K562 (cell line): ENCODE measurements at regions not wholly inside any gene's neighbourhood (a gene's known extent, or its start where the extent isn't known, plus 50 kb on each side); places are given as distances from the start of the nearest gene placed in this dataset.

ENCODE experiments used
- FOXP1 ChIP-seq: sonication (generic); formaldehyde crosslinking; IDR thresholded peaks from 2 replicates; pipeline ENCODE4 v1.8.0; 2022; ENCODE audit warnings: mild to moderate bottlenecking, missing genetic modification reagents
- HNRNPL ChIP-seq: fragments of 200-400 bp; formaldehyde crosslinking; IDR thresholded peaks from 2 replicates; pipeline ENCODE4 v1.6.1; 2017; ENCODE audit warnings: low read depth, mild to moderate bottlenecking, low read length
- IFI16 ChIP-seq: fragments of 250-450 bp; sonication (Bioruptor Pico); IDR thresholded peaks from 2 replicates; pipeline ENCODE4 v2.1.2; 2022; ENCODE audit warnings: mild to moderate bottlenecking, inconsistent platforms
- NR2C2 ChIP-seq, 2 experiments: fragments of 200-800 bp in 1 of 2; sonication (Bioruptor generic) in 1 of 2; sonication (generic) in 1 of 2; formaldehyde crosslinking in 1 of 2; IDR thresholded peaks; 2 replicates each; pipeline versions ENCODE4 v1.6.1 to v1.8.0; 2016 to 2022; ENCODE audit warnings: mild to moderate bottlenecking in 1 of 2, missing compliant biosample characterization in 1 of 2, missing genetic modification characterization in 1 of 2, missing genetic modification reagents in 1 of 2
- NRF1 ChIP-seq, 2 experiments: fragments of 450-650 bp; IDR thresholded peaks in 1 of 2; conservative IDR thresholded peaks in 1 of 2; 2 replicates each; pipeline ENCODE4 v1.6.1; 2014; ENCODE audit warnings: mild to moderate bottlenecking in 2 of 2
- PCBP1 ChIP-seq: fragments of 200-400 bp; formaldehyde crosslinking; IDR thresholded peaks from 2 replicates; pipeline ENCODE4 v1.6.1; 2018; ENCODE audit warnings: mild to moderate bottlenecking, low read depth, low read length; ENCODE audit not compliant: poor library complexity, severe bottlenecking
- RUNX1 ChIP-seq: sonication (generic); IDR thresholded peaks from 2 replicates; pipeline ENCODE4 v1.6.1; 2016; ENCODE audit warnings: antibody characterized with exemption, low read depth
- SMAD1 ChIP-seq: fragments of 150-350 bp; IDR thresholded peaks from 2 replicates; pipeline ENCODE4 v1.6.1; 2014; ENCODE audit warnings: low read length, low read depth; ENCODE audit not compliant: partially characterized antibody
- SP1 ChIP-seq: sonication (generic); formaldehyde crosslinking; IDR thresholded peaks from 2 replicates; pipeline ENCODE4 v1.8.1; 2022; ENCODE audit warnings: mild to moderate bottlenecking, missing genetic modification reagents
- ZNF140 ChIP-seq: fragments of 250-450 bp; sonication (Bioruptor Pico); IDR thresholded peaks from 2 replicates; pipeline ENCODE4 v1.8.0; 2021; ENCODE audit warnings: moderate library complexity, mild to moderate bottlenecking, inconsistent platforms
- TF ChIP-seq, protein P1 (sequence below): fragments of 450-650 bp; IDR thresholded peaks from 2 replicates; pipeline ENCODE4 v1.6.1; 2016; ENCODE audit warnings: mild to moderate bottlenecking, moderate library complexity
- TF ChIP-seq, protein P2 (sequence below): sonication (generic); formaldehyde crosslinking; IDR thresholded peaks from 2 replicates; pipeline ENCODE4 v1.9.0; 2022; ENCODE audit warnings: mild to moderate bottlenecking, missing genetic modification reagents

DNA sequence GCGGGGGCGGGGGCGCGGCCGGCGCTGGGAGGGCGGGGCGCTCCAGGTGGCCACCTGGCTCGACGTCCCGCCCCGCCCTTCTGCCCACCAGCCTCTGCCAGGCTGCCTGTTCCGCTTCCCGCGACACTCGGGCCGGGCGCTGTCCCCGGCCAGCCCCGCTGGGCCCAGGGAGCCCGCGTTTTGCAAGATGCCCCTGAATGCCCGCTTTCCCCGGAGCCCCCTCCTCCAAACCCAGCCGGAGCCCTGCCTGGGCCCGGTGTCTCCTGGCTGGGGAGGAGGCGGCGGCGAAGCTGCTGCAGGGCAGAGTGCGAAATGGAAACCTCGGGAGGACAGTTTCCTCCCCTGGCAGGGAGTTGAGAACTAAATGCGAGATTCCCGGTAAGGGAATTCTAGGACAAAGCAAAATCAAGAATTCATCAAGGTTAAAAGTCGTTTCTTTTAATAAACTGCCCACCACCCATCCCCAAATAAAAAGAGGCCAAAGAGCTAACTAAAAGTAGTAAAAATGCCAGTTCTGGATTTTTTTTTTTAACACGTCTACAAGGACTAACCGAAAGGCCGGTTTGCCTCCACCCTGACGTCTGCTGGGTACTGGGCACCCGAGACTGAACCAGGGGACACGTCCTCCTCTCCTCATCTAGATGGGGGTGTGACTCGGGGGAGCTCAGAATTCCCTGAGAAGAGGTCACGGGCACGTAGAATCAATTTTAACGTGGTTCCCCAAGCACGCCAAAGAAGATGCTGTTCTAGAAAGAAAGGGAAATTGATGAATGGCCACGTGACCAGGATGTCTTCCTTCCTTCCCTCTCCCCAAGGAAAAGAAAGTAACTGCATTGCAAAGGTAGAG lies 200.4 kb upstream of the NFE2L3 start (continued):
- TF ChIP-seq, protein P1, sequence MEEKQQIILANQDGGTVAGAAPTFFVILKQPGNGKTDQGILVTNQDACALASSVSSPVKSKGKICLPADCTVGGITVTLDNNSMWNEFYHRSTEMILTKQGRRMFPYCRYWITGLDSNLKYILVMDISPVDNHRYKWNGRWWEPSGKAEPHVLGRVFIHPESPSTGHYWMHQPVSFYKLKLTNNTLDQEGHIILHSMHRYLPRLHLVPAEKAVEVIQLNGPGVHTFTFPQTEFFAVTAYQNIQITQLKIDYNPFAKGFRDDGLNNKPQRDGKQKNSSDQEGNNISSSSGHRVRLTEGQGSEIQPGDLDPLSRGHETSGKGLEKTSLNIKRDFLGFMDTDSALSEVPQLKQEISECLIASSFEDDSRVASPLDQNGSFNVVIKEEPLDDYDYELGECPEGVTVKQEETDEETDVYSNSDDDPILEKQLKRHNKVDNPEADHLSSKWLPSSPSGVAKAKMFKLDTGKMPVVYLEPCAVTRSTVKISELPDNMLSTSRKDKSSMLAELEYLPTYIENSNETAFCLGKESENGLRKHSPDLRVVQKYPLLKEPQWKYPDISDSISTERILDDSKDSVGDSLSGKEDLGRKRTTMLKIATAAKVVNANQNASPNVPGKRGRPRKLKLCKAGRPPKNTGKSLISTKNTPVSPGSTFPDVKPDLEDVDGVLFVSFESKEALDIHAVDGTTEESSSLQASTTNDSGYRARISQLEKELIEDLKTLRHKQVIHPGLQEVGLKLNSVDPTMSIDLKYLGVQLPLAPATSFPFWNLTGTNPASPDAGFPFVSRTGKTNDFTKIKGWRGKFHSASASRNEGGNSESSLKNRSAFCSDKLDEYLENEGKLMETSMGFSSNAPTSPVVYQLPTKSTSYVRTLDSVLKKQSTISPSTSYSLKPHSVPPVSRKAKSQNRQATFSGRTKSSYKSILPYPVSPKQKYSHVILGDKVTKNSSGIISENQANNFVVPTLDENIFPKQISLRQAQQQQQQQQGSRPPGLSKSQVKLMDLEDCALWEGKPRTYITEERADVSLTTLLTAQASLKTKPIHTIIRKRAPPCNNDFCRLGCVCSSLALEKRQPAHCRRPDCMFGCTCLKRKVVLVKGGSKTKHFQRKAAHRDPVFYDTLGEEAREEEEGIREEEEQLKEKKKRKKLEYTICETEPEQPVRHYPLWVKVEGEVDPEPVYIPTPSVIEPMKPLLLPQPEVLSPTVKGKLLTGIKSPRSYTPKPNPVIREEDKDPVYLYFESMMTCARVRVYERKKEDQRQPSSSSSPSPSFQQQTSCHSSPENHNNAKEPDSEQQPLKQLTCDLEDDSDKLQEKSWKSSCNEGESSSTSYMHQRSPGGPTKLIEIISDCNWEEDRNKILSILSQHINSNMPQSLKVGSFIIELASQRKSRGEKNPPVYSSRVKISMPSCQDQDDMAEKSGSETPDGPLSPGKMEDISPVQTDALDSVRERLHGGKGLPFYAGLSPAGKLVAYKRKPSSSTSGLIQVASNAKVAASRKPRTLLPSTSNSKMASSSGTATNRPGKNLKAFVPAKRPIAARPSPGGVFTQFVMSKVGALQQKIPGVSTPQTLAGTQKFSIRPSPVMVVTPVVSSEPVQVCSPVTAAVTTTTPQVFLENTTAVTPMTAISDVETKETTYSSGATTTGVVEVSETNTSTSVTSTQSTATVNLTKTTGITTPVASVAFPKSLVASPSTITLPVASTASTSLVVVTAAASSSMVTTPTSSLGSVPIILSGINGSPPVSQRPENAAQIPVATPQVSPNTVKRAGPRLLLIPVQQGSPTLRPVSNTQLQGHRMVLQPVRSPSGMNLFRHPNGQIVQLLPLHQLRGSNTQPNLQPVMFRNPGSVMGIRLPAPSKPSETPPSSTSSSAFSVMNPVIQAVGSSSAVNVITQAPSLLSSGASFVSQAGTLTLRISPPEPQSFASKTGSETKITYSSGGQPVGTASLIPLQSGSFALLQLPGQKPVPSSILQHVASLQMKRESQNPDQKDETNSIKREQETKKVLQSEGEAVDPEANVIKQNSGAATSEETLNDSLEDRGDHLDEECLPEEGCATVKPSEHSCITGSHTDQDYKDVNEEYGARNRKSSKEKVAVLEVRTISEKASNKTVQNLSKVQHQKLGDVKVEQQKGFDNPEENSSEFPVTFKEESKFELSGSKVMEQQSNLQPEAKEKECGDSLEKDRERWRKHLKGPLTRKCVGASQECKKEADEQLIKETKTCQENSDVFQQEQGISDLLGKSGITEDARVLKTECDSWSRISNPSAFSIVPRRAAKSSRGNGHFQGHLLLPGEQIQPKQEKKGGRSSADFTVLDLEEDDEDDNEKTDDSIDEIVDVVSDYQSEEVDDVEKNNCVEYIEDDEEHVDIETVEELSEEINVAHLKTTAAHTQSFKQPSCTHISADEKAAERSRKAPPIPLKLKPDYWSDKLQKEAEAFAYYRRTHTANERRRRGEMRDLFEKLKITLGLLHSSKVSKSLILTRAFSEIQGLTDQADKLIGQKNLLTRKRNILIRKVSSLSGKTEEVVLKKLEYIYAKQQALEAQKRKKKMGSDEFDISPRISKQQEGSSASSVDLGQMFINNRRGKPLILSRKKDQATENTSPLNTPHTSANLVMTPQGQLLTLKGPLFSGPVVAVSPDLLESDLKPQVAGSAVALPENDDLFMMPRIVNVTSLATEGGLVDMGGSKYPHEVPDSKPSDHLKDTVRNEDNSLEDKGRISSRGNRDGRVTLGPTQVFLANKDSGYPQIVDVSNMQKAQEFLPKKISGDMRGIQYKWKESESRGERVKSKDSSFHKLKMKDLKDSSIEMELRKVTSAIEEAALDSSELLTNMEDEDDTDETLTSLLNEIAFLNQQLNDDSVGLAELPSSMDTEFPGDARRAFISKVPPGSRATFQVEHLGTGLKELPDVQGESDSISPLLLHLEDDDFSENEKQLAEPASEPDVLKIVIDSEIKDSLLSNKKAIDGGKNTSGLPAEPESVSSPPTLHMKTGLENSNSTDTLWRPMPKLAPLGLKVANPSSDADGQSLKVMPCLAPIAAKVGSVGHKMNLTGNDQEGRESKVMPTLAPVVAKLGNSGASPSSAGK, result 0 out of 2 replicates have a peak, but pooled peaks have one; percentile 25
- TF ChIP-seq, protein P2, sequence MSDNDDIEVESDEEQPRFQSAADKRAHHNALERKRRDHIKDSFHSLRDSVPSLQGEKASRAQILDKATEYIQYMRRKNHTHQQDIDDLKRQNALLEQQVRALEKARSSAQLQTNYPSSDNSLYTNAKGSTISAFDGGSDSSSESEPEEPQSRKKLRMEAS, result 0 out of 2 replicates have a peak, but pooled peaks have one; percentile 2
- no peak for TF ChIP-seq NRF1 (conservative IDR thresholded peaks at IDR 0.05 in 1 of 2, IDR thresholded peaks at IDR 0.05 in 1 of 2)
- no peak for TF ChIP-seq IFI16 (CRISPR knock-in tag)
- TF ChIP-seq ZNF140 (CRISPR knock-in tag), result no peak
- TF ChIP-seq NR2C2 (CRISPR knock-in tag; IDR thresholded peaks at IDR 0.05), result no peak
- peak; percentile 86; the same call in 1 of the 2 replicates for TF ChIP-seq NR2C2 (tag; IDR thresholded peaks at IDR 0.05)
- peak; percentile 70 for TF ChIP-seq PCBP1
- no peak for TF ChIP-seq SMAD1
- TF ChIP-seq HNRNPL, result peak; percentile 57; the same call in 1 of the 2 replicates
- TF ChIP-seq RUNX1, result no peak
- TF ChIP-seq FOXP1 (CRISPR knock-in tag), result no peak
- peak; percentile 39; the same call in 1 of the 2 replicates for TF ChIP-seq SP1 (CRISPR knock-in tag)
